ENCODE measurements at regions not wholly inside any gene's neighbourhood (a gene's known extent, or its start where the extent isn't known, plus 50 kb on each side); places are given as distances from the start of the nearest gene placed in this dataset.

DNA sequence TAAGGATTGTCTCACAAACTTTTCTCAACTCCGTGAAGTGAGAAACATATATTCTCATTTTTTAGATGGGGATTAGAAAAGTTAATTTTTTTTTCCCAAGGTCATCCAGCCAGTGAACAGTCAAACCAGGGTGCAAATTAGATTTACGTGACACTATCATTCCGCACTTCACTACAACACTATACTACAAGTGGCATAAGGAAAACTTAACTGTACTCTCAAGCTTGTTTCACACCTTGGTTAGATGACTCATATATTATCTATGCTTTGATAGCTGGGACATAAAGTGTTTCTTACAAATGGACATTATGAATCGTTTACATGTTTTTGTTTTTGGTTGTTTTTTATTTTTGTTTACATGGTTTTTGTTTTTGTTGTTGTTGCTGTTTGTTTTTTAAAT, 525.7 kb downstream of the PPARGC1A start:
- TF ChIP-seq POLR2AphosphoS5 (IDR thresholded peaks at IDR 0.05; ENCODE audit: borderline replicate concordance, low read depth, low read length) (no peak), EZH2 (IDR thresholded peaks at IDR 0.05) (no peak), FOXP2 (optimal IDR thresholded peaks at IDR 0.05; ENCODE audit: control extremely low read depth, extremely low read length, insufficient read depth) (no peak)
